ENCODE measurements at regions not wholly inside any gene's neighbourhood (a gene's known extent, or its start where the extent isn't known, plus 50 kb on each side); places are given as distances from the start of the nearest gene placed in this dataset.
A peak's percentile ranks its signal among the peaks of the same experiment; 100 is the strongest.

- no peak for TF ChIP-seq PHF8 (IDR thresholded peaks at IDR 0.05; ENCODE audit: borderline replicate concordance, low read length)
- 0 out of 2 replicates have a peak, but pooled peaks have one; percentile 30 for TF ChIP-seq ZNF449 (CRISPR knock-in tag; IDR thresholded peaks at IDR 0.05)
- peak; percentile 66 for TF ChIP-seq ZEB2 (IDR thresholded peaks at IDR 0.05)
- TF ChIP-seq JUN (IDR thresholded peaks at IDR 0.05; ENCODE audit: borderline replicate concordance, low read depth, low read length) = peak; percentile 70
- TF ChIP-seq JUN (CRISPR knock-in tag; IDR thresholded peaks at IDR 0.05; ENCODE audit: borderline replicate concordance) = no peak
- peak; percentile 48; the same call in 1 of the 2 replicates for TF ChIP-seq CREM (IDR thresholded peaks at IDR 0.05; ENCODE audit: low read depth)
- no peak for TF ChIP-seq RBM14 (IDR thresholded peaks at IDR 0.05; ENCODE audit: borderline replicate concordance, insufficient read depth, low read depth, low read length)
- TF ChIP-seq RAD21 (CRISPR knock-in tag; conservative IDR thresholded peaks at IDR 0.05 in 1 of 2, IDR thresholded peaks at IDR 0.05 in 1 of 2) = 0 out of 4 replicates have a peak, but pooled peaks of 1 of the 2 experiments have one; percentile 7
- TF ChIP-seq VEZF1 (CRISPR knock-in tag; IDR thresholded peaks at IDR 0.05) = 0 out of 2 replicates have a peak, but pooled peaks have one; percentile 23
- peak; percentile 43 for TF ChIP-seq TAF9B (IDR thresholded peaks at IDR 0.05; ENCODE audit: partially characterized antibody)
- 0 out of 2 replicates have a peak, but pooled peaks have one; percentile 15 for TF ChIP-seq POLR2H (tag; IDR thresholded peaks at IDR 0.05; ENCODE audit: low read depth)
- TF ChIP-seq EP300 (IDR thresholded peaks at IDR 0.05; ENCODE audit: low read length) = peak; percentile 81
- no peak for TF ChIP-seq ZFP30 (CRISPR knock-in tag; IDR thresholded peaks at IDR 0.05; ENCODE audit: borderline replicate concordance)
- peak in 1 of 2 experiments; percentile 86; a peak in 2 of 4 replicates for TF ChIP-seq TEAD1 (CRISPR knock-in tag; IDR thresholded peaks at IDR 0.05)
- TF ChIP-seq MCM3 (IDR thresholded peaks at IDR 0.05) = no peak
- no peak for TF ChIP-seq DEAF1 (CRISPR knock-in tag; IDR thresholded peaks at IDR 0.05)
- TF ChIP-seq SOX6 (IDR thresholded peaks at IDR 0.05) = peak; percentile 92
- peak; percentile 89 for TF ChIP-seq ATF7 (IDR thresholded peaks at IDR 0.05)
- 0 out of 4 replicates have a peak, but pooled peaks of 1 of the 2 experiments have one; percentile 14 for TF ChIP-seq KDM1A (IDR thresholded peaks at IDR 0.05)
- peak; percentile 69 for TF ChIP-seq PBX2 (CRISPR knock-in tag; IDR thresholded peaks at IDR 0.05; ENCODE audit: low read depth)
- peak; percentile 94 for TF ChIP-seq PBX2 (tag; conservative IDR thresholded peaks at IDR 0.05; ENCODE audit: low read depth)
- TF ChIP-seq IFI16 (CRISPR knock-in tag; IDR thresholded peaks at IDR 0.05) = no peak
- TF ChIP-seq ATF1 (CRISPR knock-in tag; IDR thresholded peaks at IDR 0.05) = no peak
- peak; percentile 39; the same call in 1 of the 2 replicates for TF ChIP-seq ATF1 (tag; IDR thresholded peaks at IDR 0.05)
Measured at GRCh38 chr2:196356332-196356731, 185.0 kb upstream of the STK17B start (continued).
